Activated CD4-positive, alpha-beta T cell treated with anti-CD3 and anti-CD28 coated beads, Interleukin-2, amount 50 U/mL, for 1 hour (primary cell): ENCODE measurements at regions not wholly inside any gene's neighbourhood (a gene's known extent, or its start where the extent isn't known, plus 50 kb on each side); places are given as distances from the start of the nearest gene placed in this dataset.
"Not testable (repeated sequence)": the region's sequence is repeated elsewhere in the genome, so short reads cannot be mapped to it uniquely, and the experiment has no call there.

Experiments
- DNase-seq: peaks from one replicate; pipeline ENCODE4 v3.0.0-alpha.2; 2020

- no peak for DNase-seq
Measured at GRCh38 chr21:43286196-43286595, 117.4 kb downstream of the CRYAA start.

GRCh38 chr21:43284700-43285099 is 115.9 kb downstream of the CRYAA start:
- DNase-seq, result no peak

- no peak for DNase-seq
Measured at GRCh38 chr21:43284238-43284637, 115.4 kb downstream of the CRYAA start.

- not testable (repeated sequence) for DNase-seq
Measured at GRCh38 chr21:43283925-43284221, 115.1 kb downstream of the CRYAA start.

GRCh38 chr21:43283136-43283924 is 114.5 kb downstream of the CRYAA start:
- no peak for DNase-seq

- no peak for DNase-seq
Measured at GRCh38 chr21:43282358-43283120, 113.7 kb downstream of the CRYAA start.

- no peak for DNase-seq
Measured at GRCh38 chr21:43281661-43282357, 113.0 kb downstream of the CRYAA start.

GRCh38 chr21:43280949-43281633 is 112.3 kb downstream of the CRYAA start:
- DNase-seq, result no peak

- no peak for DNase-seq
Measured at GRCh38 chr21:43279578-43279894, 110.7 kb downstream of the CRYAA start.

GRCh38 chr21:43278766-43279577 is 110.2 kb downstream of the CRYAA start:
- no peak for DNase-seq

- DNase-seq, result no peak
Measured at GRCh38 chr21:43278359-43278758, 109.6 kb downstream of the CRYAA start.

- DNase-seq, result no peak
Measured at GRCh38 chr21:43277481-43278351, 108.9 kb downstream of the CRYAA start.

- no peak for DNase-seq
Measured at GRCh38 chr21:43276811-43277210, 108.0 kb downstream of the CRYAA start.

- no peak for DNase-seq
Measured at GRCh38 chr21:43275421-43276211, 106.8 kb downstream of the CRYAA start.

- DNase-seq, result no peak
Measured at GRCh38 chr21:43274946-43275310, 106.1 kb downstream of the CRYAA start.

GRCh38 chr21:43274022-43274945 is 105.5 kb downstream of the CRYAA start:
- DNase-seq, result no peak

GRCh38 chr21:43273708-43274021 is 104.9 kb downstream of the CRYAA start:
- no peak for DNase-seq

GRCh38 chr21:43273016-43273707 is 104.4 kb downstream of the CRYAA start:
- DNase-seq, result no peak

GRCh38 chr21:43272591-43272990 is 103.8 kb downstream of the CRYAA start:
- no peak for DNase-seq
